ENCODE measurements at regions not wholly inside any gene's neighbourhood (a gene's known extent, or its start where the extent isn't known, plus 50 kb on each side); places are given as distances from the start of the nearest gene placed in this dataset.

DNA sequence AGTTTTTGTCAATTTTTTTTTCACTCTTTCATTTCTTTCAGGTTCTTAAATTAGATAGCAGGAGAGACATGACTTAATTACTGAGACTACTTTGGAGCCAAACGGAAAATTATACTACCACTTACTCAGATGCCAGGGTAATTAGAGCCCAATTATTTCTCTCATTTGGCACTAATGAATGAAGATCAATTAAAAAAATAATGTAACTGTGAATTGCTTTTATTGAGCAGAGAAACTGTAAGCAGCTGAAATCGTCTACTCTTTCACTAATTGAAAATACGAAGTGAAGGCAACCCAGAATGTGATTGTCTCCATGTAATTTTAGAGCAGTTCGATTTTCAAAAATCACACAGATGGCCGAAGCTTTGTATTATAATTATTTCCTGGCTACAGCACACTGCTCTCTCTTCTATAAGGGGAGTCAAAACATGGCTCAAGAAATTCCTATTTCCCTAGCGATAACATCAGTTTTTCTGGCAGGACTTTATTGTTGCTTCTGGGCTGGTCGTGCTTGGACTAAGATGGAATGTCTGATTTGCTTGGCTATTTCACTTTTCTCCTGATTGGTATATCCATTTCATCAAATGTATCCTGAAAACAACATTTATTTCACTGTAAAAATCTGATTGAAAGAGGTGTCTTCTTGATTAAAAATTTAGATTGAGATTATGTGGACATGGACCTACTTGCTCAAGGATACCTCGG is 55.8 kb upstream of the PDZRN3 start:
- DNase-seq = peak in 1 of 2 experiments; percentile 16

DNA sequence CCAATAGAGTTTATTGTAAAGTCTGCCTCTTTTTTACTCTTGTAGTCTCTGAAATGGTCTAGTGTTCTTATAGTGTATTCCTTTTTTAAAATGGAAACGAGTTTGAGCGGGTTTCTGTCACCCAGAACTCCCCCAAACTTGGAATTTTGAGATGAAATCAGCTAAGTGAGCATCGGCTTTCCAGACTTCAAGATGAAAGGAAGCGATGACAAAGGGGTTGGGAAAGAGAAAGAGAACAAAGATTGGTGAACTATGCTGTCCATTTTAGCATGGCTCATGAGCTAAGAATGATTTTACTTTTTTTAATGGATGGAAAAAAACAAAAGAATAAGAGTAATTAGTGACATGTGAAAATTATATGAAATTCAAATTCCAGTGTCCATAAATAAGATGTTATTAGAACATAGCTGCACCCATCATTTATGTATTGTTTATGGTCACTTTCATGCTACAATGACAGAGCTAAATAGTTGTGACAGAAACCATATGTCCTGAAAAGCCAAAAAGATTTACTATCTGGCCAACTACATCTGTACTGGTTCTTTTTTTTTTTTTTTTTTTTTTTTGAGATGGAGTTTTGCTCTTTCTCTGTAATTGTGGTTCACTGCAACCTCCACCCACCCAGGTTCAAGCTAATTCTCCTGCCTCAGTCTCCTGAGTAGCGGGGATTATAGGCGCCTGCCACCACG is 52.7 kb upstream of the PDZRN3 start:
- no peak for DNase-seq
